HUDEP-2 (cell line): ENCODE measurements at regions not wholly inside any gene's neighbourhood (a gene's known extent, or its start where the extent isn't known, plus 50 kb on each side); places are given as distances from the start of the nearest gene placed in this dataset.

ENCODE experiments used
- DNase-seq, 76 experiments: peaks; one replicate each; lab custom pipeline; 2025; ENCODE audit not compliant: unreplicated experiment in 76 of 76; lab: John Stamatoyannopoulos, UW

DNA sequence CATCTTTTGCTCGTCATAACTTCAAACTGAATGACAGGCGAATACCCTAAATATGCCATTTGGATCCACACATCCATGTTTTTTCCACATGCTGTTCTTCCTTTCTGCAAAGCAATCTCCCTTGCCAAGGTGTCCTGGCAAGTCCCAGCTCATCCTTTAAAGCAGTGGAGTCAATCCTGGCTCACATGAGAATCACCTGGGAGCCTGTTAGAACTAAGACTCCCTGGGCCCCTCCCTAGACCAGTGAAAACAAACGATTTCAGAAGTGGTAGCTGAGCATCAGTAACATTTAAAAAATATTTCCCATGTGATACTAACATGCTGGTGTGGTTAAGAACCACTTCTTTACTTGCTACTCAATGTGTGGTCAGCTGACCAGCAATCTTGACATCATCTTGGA is 50.6 kb upstream of the PARD3B start:
- DNase-seq, result no peak

DNA sequence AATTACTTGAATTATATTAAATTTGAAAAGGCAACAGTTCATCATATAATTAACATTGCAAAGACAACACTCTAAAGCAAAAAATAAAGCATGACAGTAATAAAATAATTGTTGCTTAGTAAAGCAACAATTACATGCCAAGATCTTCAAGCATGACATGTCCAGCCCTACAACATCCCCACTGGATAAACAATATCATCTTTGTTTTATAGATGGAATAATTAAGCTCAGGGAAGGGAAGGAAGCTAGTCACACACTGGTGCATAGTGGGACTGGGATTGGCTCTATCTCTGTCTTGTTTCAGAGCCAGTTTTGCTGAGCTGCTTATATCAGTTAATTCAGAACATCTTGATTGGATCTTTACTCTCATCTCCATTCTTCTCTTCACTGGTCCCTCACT is 49.9 kb upstream of the PARD3B start:
- no peak for DNase-seq
